DMS53 (cell line): ENCODE measurements at regions not wholly inside any gene's neighbourhood (a gene's known extent, or its start where the extent isn't known, plus 50 kb on each side); places are given as distances from the start of the nearest gene placed in this dataset.

Experiments used
- DNase-seq: peaks from one replicate; lab custom pipeline; 2025; lab: John Stamatoyannopoulos, UW

DNA sequence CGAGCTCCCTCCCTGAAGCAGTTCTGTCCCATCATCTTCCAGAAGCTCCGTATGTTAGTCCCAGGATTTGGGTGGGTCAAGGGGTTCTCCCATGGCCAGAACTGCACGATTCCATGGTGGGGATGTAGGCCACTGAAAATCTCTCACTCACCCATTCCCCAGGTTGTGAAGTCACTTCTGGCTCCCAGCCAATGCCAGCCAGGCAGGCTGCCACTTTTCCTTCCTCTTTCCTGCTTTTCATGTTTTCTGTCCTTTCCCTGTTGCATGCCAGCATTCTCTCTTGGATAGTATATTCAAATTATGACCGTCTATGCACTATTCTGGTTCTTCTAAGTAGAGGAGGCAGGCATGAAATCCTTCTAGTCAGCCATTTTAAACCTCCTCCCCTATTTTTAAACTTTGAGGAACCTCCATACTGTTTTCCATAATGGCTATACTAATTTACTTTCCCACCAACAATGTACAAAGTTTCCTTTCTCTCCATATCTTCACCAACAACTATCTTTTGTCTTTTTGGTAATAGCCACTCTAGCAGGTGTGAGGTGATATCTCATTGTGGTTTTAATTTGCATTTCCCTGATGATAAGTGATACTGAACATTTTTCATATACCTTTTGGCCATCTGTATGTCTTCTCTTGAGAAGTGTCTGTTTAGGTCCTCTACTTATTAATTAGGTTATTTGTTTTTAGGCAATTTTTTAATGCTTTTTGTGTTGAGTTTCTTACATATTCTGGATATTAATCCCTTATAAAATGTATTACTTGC is 182.1 kb upstream of the TET2 start:
- no peak for DNase-seq

DNA sequence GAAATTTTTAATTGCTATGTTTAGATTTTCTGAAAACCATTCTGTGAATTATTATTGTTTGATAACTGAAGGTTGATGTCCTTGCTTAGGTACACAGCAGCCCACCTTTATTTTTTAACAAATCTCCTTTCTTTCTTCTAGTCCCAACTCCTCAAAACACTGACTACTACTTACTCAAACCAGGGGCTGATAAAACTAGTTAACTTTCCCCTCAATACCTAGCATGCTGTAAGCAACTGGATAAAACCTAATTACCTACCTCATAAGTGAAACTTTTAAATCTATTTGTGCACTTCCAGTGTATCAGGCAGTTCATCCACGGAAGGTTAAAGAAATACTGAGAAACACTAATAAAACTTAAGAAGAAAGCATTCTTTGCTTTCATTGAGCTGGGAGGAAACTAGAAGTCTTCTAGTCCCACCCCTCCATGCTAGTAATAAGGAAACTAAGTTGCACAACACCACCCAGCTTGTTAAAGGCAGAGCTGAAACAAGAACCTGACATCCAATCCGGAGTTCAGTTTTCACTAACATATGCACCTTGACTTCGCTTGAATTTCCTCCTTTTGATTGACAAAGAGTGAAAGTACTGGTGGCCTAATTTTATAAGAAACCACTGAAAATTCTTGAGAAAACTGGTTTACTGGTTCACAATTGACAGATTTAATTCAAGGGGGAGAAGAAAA is 180.2 kb upstream of the TET2 start:
- DNase-seq = peak; percentile 29

DNA sequence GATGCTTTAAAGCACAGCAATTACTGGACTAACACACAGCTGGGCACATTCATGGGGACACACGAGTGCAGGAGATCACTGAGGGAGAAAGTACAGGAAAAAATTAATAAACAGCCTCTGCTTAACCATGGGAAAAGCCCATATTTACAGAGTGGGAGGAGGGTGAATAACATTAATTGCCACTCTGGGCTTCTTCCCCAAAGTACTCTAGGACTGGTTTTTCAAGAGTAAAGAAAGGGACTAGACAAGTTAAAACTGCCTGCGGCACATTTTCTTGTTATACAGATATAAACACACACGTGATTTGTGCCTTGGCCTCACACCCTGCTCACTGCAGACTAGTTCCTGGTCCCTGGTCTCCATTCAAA is 179.7 kb upstream of the TET2 start:
- DNase-seq = peak; percentile 74

DNA sequence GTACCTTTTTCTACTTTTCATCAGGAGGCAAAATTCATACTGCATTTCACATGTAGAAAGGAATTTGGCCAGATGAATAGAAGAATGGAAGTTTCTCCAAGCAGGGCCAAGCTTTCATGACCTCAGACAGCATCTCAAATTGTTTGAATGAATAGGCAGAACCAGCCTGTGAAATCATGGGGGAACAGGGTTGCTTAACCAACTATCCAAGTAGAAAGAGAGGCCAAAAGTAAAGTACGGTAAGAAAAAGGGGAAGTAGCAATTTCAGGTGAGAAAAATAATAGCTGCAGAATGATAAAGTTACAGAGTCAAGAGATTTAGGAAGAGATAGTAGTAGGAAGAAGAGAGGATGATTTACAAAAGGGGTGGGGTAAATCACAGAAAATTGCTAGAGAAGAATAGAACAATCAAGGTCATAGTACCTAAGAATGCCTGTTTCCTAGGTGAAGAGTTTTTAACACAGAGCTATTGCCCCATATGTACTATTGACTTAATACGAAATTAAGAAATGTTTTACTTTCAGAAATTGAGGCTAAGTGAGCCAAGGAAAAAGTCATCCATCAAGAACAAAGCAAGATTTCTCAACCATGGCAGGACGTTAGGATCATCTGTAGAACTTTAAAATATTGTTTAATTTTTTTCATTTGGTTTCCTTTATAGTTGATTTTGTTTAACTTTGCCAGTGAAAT is 177.1 kb upstream of the TET2 start:
- no peak for DNase-seq

DNA sequence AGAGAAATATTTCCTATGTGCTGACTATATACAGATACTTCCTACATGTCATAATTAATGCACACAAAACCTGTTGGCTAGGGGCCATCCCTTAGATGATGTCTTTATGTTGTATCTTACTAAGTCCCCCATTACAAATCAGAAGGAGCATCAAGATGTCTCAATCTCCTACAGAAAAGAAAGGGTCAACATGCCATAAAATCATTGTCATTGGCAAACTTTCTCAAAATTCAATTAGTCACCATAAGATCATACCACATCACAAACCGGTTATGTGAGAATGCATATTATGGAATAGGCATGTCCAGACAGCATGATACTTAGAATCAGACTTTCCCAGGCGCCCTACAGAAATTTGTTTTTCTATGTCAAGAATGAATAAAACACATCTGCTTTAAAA is 175.2 kb upstream of the TET2 start:
- peak; percentile 22 for DNase-seq

DNA sequence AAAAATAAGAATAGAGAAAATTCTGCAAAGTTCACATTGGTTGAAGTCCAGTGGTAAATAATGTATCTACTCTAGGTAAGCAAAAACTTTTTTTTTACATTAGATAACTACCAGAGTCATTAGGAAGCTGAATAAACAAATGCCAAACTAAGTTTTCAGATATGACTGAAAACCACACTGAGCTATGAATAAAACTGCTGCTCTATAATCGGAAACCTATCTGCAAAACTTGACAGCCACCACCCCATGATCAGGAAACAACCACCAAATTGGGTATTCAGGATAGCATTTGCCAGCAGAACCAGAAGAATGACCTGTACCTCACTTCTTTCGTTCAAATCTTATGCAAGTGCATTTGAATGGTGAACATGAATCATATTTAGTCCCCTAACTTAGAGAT is 173.0 kb upstream of the TET2 start:
- DNase-seq = no peak

DNA sequence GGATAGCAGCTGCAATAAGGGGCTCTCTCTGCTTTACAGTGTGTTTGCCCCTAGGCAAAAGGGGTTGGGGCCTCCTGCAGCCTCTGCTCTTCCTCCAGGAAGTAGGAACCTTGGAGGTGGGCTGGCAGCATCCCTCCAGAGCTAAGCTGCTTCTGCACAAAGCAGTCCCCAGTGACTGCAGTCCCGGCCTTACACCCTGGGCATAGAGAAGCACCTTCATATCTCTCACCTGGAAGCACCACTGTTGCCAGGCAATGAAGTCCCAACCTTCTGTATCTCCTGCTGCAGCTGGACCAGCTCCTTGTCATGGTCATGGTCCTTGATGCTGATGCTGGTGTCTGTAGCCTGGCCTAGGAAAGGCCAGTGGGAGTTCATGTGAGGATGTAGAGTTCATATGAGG is 171.1 kb upstream of the TET2 start:
- DNase-seq = no peak

DNA sequence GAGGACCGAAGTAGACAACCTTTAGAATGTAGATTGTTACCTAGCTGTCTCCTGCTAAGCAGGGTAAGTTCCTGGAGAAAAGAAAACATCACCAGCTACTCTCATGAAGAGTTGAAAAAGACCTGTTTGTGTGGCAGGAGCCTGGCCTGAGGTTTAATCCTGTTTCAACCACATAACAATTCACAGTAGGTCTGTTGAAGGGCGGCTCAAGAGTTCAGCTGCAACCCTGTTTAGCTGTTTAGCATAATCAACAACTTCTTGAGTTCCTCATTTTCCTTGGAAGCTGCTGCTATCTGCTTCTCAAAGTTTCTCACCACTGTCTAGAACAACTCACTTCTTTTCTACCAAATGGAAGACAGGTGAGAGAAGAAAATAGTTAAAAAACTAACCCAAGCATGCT is 170.4 kb upstream of the TET2 start:
- no peak for DNase-seq

DNA sequence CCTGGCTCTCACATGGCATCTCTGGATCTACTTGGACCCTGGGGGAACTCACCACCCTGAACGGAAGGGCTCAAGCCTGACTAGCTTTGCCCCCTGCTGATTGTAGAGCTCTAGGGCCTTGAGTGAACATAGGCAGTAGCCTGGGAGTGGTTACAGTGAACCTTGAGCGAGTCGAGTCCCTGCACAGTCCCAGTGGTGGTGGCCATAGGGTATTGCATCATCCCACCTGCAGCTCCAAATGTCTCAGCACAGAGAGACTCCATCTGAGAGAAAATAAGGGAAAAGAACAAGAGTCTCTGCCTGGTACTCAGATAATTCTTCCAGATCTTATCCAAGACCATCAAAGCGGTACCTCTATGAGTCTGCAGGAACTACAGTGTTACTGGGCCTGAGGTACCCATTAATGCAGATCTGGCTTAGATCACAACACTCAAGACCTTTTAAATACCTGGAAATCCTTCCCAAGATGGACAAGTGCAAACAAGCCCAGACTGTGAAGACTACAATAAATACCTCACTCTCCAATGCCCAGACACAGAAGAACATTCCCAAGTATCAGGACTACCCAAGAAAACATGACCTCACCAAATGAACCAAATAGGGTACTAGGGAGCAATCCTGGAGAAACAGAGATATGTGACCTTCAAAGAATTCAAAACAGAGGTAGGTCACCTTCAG is 167.5 kb upstream of the TET2 start:
- no peak for DNase-seq

DNA sequence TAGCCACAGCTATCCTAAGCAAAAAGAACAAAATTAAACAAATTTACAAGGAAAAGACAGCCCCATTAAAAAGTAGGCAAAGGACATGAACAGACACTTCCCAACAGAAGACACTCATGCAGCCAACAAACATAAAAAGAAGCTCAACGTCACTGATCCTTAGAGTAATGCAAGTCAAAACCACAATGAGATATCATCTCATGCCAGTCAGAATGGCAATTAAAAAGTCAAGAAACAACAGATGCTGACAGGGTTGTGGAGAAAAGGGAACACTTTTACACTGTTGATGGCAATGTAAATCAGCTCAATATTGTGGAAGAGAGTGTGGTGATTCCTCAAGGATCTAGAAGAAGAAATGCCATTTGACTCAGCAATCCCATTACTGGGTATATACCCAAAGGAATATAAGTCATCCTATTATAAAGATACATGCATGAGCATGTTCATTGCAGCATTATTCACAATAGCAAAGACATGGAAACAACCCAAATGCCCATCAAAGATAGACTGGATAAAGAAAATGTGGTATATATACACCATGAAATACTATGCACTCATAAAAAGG is 163.0 kb upstream of the TET2 start:
- no peak for DNase-seq

DNA sequence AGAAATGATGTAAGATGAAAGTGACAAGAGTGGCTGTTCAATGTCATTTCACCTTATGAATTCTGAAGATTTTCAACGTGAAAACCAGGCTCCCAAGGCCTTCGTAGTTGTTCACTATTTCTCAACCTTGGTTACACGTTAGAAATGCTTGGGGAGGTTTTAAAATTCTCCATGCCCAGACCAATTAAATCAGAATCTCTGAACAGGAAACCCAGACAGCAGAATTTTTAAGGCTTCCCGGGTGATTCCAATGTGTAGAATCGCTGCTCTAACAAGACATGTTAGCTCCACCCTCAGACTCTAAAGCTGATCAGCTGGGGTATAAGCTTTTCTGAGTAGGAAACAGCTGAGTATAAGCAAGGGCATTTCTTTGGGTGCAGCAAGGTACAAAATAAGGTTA is 160.4 kb upstream of the TET2 start:
- DNase-seq = no peak

DNA sequence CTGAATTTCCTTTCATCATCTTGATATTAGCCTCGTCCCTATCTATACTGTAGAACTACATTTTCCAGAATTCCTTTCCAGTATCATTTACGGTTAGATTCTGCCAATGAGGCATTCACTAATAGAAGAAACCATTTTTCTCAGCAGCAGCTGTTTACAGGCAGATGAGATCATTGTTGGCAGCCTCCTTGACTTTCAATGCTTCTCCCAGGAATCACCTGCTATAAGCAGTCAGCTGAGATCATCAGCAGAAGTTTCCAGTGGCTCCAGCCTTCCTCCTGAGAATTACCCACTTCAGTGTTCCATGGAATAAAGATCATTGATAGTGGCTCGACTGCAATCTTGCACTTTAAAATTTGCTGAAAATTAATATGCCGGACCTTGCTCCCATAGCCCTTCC is 157.3 kb upstream of the TET2 start:
- DNase-seq = peak; percentile 80

DNA sequence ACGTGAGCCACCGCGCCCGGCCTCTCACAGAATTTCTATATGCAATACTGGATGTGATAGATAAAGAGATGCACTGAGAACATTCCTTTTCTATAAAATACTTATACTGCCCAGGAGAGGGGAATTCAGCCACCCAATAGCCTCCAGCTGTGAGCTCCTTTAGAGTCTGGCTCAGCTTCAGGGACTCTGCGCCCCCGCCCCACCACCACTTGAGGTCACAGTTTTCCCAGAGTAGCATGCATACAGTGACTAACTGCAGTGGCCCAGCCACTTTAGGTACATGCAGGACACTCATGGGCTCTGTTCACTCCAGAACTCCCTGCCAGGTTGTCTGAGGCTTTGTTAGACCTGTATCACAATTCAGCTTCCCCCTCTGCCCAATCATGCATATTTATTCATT is 144.4 kb upstream of the TET2 start:
- DNase-seq = no peak

DNA sequence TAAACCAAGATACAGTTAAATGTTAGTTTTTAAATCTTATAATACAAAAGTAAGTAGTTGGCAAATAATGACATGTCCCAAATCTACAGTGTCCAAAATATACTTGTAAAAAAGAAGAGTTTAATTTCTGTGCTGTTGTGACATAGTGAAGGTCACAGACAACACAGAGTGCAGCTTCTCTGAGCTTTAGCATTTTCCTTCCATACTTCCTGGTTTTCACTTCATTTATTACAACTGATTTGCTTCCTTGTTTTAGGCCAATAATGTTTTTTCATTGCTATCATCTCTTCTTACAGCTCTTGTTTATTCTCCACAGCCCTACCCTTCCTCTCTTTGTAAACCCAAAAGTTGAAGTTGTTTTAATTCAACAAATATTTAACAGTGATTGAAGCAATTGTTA is 132.4 kb upstream of the TET2 start:
- peak; percentile 15 for DNase-seq

DNA sequence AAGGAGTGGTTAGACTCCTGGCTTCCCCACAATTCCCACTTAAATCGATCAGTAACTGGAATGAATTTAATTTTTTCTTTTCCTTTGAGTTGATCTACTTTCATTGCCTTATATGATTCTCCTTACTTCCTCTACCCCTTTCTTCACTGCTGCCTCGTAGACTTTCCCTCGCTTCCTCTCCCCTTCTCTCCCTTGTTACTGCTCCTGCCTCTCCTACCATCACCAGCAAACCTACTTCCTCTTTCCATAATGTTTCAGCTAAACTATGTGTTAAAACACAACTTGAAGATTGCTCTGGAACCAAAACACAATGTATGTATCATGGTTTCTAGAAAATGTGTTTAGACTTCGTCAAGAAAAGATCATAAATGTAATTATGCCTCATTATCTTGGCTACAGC is 132.0 kb upstream of the TET2 start:
- DNase-seq = no peak

DNA sequence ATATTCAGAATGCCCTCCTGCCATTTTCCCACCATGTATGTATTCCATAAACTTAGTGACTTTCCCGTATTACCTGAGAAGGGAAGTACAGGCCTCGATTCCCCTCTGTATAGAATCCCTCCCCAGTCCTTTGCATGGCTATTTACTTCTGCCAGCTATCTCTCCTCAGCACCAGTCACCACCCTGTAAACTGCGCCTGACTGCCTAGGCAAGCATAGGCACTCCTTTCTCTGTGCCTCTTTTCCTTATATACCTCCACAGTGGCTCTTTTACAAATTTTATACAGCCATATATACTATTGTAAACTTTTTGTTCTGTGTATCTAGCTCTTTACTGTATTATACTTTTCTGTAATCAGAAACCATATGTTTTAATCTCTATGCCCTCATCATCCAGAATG is 130.9 kb upstream of the TET2 start:
- DNase-seq = no peak

DNA sequence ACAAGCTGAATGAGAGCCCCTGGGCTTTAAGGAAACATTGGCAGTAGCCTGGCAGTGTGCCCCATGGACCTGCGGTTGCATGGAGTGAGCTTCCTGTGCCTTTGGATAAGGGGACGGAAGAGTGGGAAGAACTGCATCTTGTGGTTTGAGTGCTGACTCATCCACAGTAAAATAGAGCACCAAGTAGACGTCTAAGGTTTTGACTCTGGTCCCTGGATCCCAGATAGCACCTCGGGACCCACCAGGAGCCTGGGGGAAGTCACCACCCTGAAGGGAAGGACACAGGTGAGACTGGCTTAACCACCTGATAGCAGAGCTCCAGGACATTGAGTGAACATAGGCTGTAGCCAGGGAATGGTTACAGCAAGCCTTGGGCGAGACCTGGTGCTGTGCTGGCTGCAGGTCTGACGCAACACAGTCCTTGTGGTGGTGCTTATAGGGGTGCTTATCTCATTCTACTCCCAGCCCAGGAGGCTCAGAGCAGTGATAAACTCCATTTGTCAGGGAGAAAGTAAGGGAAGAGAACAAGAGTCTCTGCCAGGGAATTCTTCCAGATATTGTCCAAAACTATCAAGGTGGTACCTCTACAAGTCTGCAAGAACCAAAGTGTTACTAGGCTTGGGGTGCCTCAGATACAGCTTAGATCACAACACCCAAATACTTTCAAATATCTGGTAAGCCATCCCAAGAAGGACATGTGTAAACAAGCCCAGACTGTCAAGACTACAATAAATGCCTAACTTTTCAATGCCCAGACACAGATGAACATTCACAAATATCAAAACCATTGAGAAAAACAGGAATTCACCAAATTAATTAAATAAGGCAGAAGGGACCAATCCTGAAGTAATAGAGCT is 123.6 kb upstream of the TET2 start:
- DNase-seq = no peak

DNA sequence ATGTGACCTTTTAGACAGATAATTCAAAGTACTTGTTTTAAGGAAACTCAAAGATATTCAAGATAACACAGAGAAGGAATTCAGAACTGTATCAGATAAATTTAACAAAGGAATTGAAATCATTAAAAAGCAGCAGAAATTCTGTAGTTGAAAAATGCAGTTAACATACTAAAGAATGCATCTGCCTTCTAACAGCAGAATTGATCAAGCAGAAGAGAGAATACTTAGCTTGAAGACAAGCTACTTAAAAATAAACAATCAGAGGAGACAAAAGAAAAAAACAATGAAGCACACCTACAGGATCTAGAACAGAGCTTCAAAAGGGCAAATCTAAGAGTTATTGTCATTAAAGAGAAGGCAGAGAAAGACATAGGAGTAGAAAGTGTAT is 123.0 kb upstream of the TET2 start:
- DNase-seq = no peak

DNA sequence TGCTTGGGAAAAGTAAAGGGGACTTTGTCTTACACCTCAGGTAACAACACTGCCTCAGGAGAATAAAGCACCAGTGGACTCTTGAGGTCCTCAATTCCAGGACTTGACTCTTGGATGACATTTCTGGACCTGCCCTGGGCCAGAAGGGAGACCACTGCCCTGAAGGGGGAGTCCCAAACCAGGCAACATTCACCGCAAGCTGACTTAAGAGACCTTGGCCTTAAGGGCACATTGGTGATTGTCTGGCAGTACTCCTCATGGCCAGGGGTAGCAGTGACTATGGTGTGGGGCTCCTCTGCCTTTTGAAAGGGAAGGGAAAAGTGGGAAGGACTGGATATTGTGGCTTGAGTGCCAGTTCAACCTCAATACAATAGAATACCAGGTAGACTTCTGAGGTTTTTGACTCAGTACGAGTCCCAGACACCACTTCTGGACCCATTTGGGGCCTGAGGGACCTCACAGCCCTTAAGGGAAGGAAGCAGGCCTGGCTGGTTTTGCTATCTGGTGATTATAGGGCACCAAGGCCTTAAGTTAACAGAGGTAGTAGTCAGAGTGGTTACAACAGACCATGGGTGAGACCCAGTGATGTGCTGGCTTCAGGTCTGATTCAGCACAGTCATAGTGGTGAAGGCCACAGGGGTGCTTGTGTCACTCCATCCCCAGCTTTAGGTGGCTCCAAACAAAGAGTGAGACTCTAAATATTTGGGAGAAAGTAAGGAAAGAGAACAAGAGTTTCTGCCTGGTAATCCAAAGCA is 121.2 kb upstream of the TET2 start:
- no peak for DNase-seq

DNA sequence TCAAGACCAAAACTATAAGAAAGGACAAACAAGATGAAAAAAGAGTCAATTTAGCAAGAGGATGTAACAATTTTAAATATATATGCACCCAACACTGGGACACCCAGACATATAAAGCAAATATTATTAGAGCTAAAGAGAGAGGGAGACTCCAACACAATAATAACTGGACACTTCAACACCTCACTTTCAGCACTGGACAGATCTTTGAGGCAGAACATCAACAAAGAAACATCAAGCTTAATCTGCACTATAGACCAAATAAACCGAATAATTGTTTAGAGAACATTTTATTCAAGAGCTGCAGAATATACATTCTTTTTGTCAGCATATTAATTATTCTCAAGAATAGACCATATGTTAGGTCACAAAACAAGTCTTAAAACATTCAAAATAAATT is 109.7 kb upstream of the TET2 start:
- no peak for DNase-seq

DNA sequence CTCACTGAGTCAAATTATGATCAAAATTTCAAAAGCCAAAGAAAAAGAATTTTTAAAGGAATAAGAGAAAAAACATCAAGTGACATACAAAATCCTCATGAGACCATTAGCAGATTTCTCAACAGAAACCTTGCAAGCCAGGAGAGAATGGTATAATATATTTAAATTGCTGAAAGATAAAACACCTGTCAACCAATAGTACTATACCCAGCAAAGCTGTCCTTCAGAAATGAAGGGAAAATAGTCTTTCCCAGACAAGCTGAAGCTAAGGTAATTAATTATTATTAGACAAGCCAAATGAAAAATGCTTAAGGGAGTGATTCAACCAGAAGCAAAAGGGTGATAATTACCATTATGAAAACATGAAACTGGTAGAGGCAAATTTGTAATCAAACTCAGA is 104.2 kb upstream of the TET2 start:
- DNase-seq = no peak
